NCI-H748 (cell line): ENCODE measurements at regions not wholly inside any gene's neighbourhood (a gene's known extent, or its start where the extent isn't known, plus 50 kb on each side); places are given as distances from the start of the nearest gene placed in this dataset.

ENCODE experiments used
- DNase-seq: peaks from one replicate; lab custom pipeline; 2025; ENCODE audit not compliant: unreplicated experiment; lab: John Stamatoyannopoulos, UW

DNA sequence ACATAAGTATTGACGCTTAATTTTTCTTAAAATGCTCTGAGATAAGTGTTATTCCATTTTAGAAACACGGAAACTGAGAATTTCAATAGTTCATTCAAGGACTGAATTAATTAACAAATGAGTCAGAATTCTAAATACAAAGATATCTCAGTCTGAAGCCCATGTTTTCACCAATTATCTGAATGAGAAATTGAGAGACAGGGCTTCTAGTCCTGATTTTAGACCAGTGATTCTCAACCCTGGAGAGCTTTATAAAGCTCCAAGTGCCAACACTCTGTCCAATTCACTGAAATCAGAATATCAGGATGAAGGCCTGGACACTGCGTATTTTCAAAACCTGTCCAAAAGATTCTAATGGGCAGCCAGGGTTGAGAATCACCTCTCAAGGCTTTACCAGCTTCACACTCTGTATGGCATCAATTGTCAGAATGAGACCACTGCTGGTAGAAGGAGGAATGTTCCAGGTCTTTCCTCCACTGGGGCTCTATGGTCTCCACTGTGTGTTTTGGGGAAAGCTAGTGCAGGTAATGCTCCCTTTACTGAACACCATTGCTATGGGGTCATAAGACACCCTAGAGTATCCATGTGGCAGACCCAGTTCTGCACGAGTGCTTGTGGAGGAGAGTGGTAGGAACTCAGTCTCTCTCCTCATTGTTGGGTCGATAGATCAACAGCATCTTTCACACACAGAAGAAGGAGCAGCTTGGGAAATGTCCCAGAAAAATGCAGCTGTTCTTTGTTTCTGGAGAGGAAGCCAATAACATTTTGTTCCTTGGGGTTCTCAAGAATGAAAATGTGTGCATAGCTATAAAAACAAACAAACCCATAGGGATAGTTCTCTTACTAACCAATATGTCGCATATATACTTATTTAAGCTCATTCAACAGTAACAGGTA is 99.7 kb upstream of the OSMR start:
- no peak for DNase-seq

DNA sequence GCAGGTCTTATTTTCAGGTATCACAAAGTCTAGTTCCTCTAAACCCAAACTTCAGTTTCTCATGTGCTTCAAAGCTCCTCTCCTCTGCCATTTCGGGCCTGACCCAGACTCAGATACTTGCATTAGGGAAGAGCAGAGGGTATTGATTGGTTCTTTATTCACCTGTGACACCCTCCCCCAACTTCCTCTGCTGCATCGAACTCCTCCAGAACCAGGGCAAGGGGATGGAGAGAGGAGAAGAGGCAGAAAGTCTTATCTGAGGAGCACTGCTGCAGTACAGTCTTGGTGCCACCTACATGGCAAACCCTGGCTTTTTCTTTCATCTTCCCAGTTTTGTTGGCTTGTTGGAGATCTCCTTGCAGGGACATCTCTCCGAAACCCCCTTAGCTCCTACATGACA is 96.0 kb upstream of the OSMR start:
- DNase-seq, result no peak

DNA sequence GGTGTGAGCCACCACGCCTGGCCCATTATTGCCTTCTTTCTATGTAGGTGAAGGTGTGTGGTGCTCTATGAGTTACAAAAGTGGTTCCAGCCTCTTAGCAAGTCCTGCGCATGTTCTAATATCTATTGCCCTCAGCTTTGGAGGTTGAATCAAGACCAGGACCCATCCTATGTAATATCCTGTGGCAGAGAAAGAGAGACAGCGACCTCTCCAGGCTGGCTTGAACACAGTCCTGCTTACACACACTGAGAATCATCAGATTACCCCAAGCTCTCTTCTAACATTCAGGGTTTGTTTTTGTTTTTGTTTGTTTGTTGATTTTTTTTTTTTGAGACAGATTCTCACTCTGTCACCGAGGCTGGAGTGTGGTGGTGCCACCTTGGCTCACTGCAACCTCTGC is 94.7 kb upstream of the OSMR start:
- DNase-seq, result peak; percentile 47

- DNase-seq, result no peak
These were observed 93.7 kb upstream of the OSMR start for GRCh38 chr5:38752012-38752536.

DNA sequence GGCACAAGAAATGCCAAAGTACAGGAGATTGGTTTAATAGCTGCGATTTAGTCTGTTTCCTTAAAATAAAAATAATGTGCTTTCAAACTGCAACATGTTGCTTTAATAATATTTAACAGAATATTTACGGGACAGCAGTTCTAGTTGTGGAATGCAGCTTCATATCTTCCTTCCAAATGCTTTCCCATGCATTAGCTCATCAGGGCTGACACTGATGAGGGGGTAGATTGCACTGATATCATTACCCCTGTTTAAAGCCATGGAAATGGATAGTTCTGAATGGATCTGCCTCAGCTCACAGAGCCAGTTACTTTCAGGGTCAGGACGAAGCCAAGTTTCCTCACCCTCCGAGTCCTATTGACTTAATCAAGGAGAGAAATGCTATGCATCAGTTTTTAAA is 93.2 kb upstream of the OSMR start:
- no peak for DNase-seq

DNA sequence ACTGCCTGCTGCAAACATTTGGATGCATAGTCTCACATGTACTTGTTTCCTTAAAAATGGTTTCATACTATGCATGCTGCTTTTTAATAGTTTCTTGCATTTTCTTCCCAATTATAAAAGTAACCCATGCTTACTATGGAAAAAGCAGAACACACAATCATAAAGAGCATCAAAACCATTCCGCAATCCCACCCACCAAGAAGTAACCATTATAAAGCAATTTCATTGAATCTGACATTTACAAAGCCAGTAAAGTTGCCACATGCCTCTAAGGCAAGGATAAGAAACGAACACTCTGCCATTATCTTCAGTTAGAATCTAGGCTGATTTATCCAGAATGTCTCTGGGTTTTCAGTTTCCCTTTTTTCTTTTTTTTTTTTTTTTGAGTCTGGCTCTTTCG is 92.7 kb upstream of the OSMR start:
- no peak for DNase-seq

DNA sequence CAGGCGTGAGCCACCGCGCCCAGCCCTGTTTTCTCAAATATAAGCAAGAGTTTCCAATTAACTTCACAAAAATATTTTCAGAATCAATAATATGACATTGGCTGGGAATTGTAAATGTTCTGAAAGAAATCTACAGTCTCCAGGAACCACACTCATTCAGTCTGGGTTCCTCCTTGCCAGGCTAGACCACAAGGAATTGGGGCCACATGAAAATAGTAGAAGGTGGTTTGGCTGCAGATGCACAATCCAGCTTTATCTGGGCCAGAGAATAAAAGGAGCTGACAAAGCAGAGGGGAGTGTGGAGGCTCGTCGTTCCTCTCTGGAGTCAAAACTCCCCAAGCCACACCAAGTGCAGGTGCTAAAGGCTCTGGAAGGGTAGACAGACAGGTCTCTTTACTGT is 92.0 kb upstream of the OSMR start:
- DNase-seq, result no peak

DNA sequence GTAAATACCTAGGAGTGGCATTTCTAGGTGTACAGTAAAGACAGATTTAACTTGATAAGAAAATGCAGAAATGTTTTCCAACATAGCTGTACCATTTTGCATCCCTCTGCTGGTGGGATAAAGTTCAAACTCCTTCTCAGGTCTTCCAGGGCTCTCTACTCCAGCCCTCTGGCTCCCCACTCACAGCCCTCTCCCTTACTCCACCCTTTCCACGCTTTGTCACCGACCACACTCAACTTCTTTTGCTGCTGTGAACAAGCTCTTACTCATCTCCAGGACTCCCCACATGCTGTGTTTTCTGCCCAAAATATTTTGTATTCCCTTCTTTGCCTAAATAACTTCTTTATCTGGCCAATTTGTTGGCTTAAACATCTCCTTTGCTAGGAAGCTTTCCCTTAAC is 90.6 kb upstream of the OSMR start:
- no peak for DNase-seq

- DNase-seq, result no peak
These were observed 89.7 kb upstream of the OSMR start for GRCh38 chr5:38756068-38756467.

- no peak for DNase-seq
These were observed 88.2 kb upstream of the OSMR start for GRCh38 chr5:38757451-38758245.

- DNase-seq, result no peak
These were observed 86.8 kb upstream of the OSMR start for GRCh38 chr5:38758774-38759600.

DNA sequence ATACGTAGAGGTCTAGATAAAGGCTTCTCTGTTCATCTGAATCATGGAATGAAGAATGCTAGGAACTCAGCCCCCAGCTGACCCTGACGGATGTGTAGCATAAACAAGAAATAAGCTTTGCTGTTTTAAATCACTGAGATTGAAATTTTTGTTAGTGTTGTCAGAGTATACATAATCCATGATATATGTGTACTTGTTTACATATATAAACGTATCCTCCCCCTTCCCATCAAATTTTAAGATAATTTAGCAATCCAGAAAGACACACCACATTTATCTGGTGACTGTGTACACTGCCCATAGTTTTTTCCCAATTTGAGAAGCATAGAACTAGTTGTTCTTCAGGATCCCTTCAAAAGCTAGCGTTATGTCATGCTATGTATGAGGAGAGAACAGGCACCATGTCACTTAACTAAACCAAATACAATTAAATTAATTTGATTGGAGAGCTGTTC is 80.8 kb upstream of the OSMR start:
- DNase-seq, result no peak

GRCh38 chr5:38765399-38765861 is 80.4 kb upstream of the OSMR start:
- DNase-seq, result peak; percentile 82

DNA sequence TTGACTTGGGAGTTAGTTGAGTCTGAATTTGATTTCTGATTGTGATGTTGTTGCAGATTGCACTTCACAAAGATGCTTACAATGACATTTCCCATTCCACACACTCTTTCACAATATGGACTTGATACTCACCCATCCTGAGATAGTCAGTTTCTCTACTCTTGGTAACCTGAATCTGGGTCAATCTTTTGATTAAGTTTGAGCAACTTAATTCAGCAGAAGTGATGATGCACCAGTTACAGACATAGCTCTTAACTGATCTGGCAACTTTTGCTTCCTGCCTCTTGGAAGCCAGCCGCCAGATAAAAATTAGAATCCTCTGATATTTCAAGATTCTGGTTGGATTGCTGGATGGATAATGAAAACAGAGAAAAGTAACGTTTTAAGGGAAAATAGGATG is 79.7 kb upstream of the OSMR start:
- DNase-seq, result no peak

DNA sequence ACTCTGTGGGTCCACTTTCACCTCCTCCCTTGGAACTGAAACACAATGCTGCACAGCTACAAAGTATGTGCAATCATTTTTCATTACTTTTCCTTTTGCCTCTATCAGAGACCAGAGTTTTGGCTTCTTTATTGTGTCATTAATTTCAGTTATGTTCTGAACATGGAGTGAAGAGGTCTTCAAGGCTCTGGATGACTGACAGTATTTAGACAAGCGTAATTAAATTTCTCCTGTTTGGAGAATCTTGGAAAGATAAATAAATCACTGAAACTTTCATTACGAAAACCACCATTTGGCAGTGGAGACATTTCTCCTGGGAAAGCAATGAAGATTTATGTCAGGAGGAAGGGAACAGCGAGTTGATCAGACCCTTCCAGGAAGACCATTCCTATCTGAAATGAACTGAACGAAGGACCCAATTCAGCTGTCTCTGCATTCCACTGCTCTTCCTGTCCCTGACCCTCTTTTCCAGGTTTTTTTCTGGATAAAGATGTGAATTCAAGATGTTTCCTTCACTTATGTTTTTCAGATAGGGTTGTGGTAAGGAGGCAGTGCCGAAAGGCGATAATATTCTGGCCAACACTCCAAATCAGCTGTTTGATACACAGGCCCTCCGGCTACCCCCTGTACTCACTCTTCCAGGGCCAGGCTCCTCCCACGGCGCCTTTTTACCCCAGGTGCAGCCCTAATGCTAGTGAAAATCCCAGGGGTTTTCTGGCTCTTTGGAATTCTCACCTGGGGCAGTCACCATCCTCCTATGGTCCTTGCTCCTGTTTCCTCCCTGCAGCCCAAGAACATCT is 77.2 kb upstream of the OSMR start:
- DNase-seq, result no peak

DNA sequence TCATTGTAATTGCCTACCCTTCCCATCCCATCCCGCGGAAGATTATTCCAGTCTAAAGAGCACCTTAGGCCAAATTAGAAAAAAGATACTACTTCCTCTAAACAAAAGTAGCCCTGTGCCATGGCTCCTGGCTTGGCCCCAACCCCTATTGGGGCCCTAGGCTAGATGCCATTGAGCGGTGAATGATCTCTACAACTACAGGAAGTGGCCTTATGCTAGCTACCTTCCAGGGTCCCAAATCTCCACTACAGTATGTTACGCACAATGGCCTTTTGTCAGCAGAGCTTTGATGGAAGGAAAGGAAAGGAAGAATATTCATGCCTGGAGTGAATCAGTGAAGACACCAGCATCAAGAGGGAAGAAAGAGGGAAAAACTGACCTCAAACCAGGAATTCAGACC is 73.3 kb upstream of the OSMR start:
- DNase-seq, result no peak

GRCh38 chr5:38775218-38775840 is 70.5 kb upstream of the OSMR start:
- DNase-seq, result no peak

DNA sequence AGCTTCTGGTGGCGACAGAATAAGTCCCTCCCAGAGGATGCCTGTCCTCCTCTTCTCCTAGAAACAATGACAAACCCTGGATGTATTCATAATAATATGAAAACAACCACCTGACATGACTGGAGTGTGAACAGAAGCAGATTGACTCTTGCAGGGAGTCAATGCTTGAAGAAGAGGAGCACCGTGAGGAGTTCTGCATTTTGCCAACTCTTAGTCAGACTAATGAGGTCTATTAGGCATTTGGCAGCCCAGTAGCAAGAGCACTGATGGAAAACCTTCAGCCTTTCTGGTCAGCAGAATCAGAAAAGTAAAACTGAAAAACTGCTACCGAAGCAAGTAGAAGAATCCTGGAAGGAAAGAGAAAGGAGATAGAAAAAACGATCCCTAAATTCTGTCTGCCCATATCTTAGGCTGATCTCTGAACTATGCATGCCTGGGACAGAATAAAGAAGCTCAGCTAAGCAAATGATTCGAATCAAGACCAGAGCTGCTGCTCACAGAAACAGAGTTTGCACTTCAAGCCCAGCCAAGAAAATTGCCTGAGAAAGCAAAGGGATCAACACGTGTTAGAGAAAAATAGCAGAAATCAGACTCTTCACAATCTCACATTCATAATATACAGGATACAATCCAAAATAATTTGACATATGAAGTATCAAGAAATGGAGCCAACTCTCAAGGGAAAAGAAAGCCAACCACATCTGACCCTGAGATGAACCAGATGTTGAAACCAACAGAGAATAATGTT is 69.5 kb upstream of the OSMR start:
- DNase-seq, result no peak

DNA sequence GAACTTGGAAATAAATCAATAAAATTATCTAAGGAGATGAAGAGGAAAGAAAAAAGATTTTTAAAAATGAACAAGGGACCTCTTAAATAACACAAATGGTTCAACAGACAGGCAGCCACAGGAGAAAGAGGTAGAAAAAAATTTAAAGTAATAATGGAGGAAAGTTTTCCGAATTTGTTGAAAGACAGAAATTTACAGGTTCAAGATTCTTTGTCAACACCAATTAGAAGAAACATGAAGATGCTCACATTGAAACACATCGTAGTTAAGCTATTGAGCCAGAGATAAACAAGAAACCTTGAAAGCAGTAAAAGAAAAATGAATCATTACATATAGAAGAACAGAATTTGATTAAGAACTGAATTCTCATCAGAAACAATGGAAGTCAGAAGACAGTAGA is 68.7 kb upstream of the OSMR start:
- no peak for DNase-seq
